WTC11 (cell line): ENCODE measurements at regions not wholly inside any gene's neighbourhood (a gene's known extent, or its start where the extent isn't known, plus 50 kb on each side); places are given as distances from the start of the nearest gene placed in this dataset.

ENCODE experiments used
- ATAC-seq: fragments of 200-7000 bp; cut with Tn5 transposase; 2 replicates; pipeline ENCODE4 v1.10.0; 2021; ENCODE audit warnings: mild to moderate bottlenecking, moderate library complexity
- CTCF ChIA-PET: fragments of 300-600 bp; sonication (Branson Sonifier 250); formaldehyde crosslinking; loops from one replicate; lab custom pipeline; 2021; ENCODE audit warnings: antibody characterized with exemption; lab: Charles Lee
- POLR2A ChIA-PET: fragments of 350-600 bp; sonication (Branson Sonifier 250); formaldehyde crosslinking; loops from one replicate; lab custom pipeline; 2021; ENCODE audit warnings: antibody characterized with exemption; lab: Charles Lee
- DNase-seq: peaks from one replicate; pipeline ENCODE4 v3.0.0; 2021; ENCODE audit warnings: low spot score
- H3K27ac Mint-ChIP-seq: 2 replicates; pipeline ENCODE4 v1.8.0; 2021; ENCODE audit warnings: mixed read lengths
- H3K27me3 Mint-ChIP-seq: 2 replicates; pipeline ENCODE4 v1.8.0; 2021; ENCODE audit warnings: low read depth, mild to moderate bottlenecking, moderate library complexity, mixed read lengths
- H3K36me3 Mint-ChIP-seq: 2 replicates; pipeline ENCODE4 v1.8.0; 2021; ENCODE audit warnings: mixed read lengths
- H3K4me1 Mint-ChIP-seq: 2 replicates; pipeline ENCODE4 v1.8.0; 2022; ENCODE audit warnings: mixed read lengths
- H3K4me3 Mint-ChIP-seq: 2 replicates; pipeline ENCODE4 v1.8.0; 2021; ENCODE audit warnings: mild to moderate bottlenecking, moderate library complexity, mixed read lengths
- H3K9me3 Mint-ChIP-seq: 2 replicates; pipeline ENCODE4 v1.8.0; 2021; ENCODE audit warnings: mixed read lengths
- AFF4 ChIP-seq: sonication (generic); formaldehyde crosslinking; IDR thresholded peaks from 2 replicates; pipeline ENCODE4 v1.8.1; 2023; ENCODE audit warnings: mild to moderate bottlenecking, missing genetic modification reagents, borderline replicate concordance
- ATF1 ChIP-seq: sonication (generic); formaldehyde crosslinking; IDR thresholded peaks from 2 replicates; pipeline ENCODE4 v1.8.1; 2023; ENCODE audit warnings: mild to moderate bottlenecking, moderate library complexity, missing genetic modification reagents
- E2F4 ChIP-seq: sonication (generic); formaldehyde crosslinking; IDR thresholded peaks from 2 replicates; pipeline ENCODE4 v1.8.1; 2022; ENCODE audit warnings: low read depth, mild to moderate bottlenecking, moderate library complexity, missing genetic modification reagents, borderline replicate concordance
- FOXK1 ChIP-seq: sonication (generic); formaldehyde crosslinking; IDR thresholded peaks from 2 replicates; pipeline ENCODE4 v1.8.0; 2022; ENCODE audit warnings: mild to moderate bottlenecking, moderate library complexity, missing genetic modification reagents
- FOXP1 ChIP-seq: sonication (generic); formaldehyde crosslinking; IDR thresholded peaks from 2 replicates; pipeline ENCODE4 v1.8.0; 2022; ENCODE audit warnings: missing genetic modification reagents, mild to moderate bottlenecking, moderate library complexity, borderline replicate concordance
- FOXP4 ChIP-seq: sonication (generic); formaldehyde crosslinking; IDR thresholded peaks from 2 replicates; pipeline ENCODE4 v1.8.0; 2022; ENCODE audit warnings: mild to moderate bottlenecking, missing genetic modification reagents
- GABPB1 ChIP-seq: sonication (generic); formaldehyde crosslinking; IDR thresholded peaks from 2 replicates; pipeline ENCODE4 v1.8.1; 2023; ENCODE audit warnings: mild to moderate bottlenecking, missing genetic modification reagents
- HMGXB4 ChIP-seq: sonication (generic); formaldehyde crosslinking; IDR thresholded peaks from 2 replicates; pipeline ENCODE4 v1.8.1; 2023; ENCODE audit warnings: mild to moderate bottlenecking, moderate library complexity, missing genetic modification reagents
- MLX ChIP-seq: sonication (generic); formaldehyde crosslinking; IDR thresholded peaks from 2 replicates; pipeline ENCODE4 v1.8.1; 2023; ENCODE audit warnings: mild to moderate bottlenecking, missing genetic modification reagents, moderate library complexity
- NFATC4 ChIP-seq: fragments of 250-450 bp; sonication (Bioruptor Pico); IDR thresholded peaks from 2 replicates; pipeline ENCODE4 v1.9.0; 2021; ENCODE audit warnings: mild to moderate bottlenecking
- NFE2L1 ChIP-seq: sonication (generic); formaldehyde crosslinking; IDR thresholded peaks from 2 replicates; pipeline ENCODE4 v1.8.1; 2023; ENCODE audit warnings: missing genetic modification reagents
- NFYB ChIP-seq: sonication (generic); formaldehyde crosslinking; conservative IDR thresholded peaks from 2 replicates; pipeline ENCODE4 v1.8.0; 2022; ENCODE audit warnings: low read depth, missing genetic modification reagents
- NR3C1 ChIP-seq: sonication (generic); formaldehyde crosslinking; conservative IDR thresholded peaks from 2 replicates; pipeline ENCODE4 v1.8.1; 2023; ENCODE audit warnings: low read depth, mild to moderate bottlenecking, missing genetic modification reagents
- RORB ChIP-seq: fragments of 250-450 bp; sonication (Bioruptor Pico); IDR thresholded peaks from 2 replicates; pipeline ENCODE4 v1.9.0; 2021; ENCODE audit warnings: mild to moderate bottlenecking
- ZBTB21 ChIP-seq: sonication (generic); formaldehyde crosslinking; IDR thresholded peaks from 2 replicates; pipeline ENCODE4 v1.8.1; 2023; ENCODE audit warnings: mild to moderate bottlenecking, missing genetic modification reagents, borderline replicate concordance
- ZNF121 ChIP-seq: sonication (generic); formaldehyde crosslinking; IDR thresholded peaks from 2 replicates; pipeline ENCODE4 v1.8.0; 2023; ENCODE audit warnings: missing genetic modification reagents
- ZNF317 ChIP-seq: sonication (generic); formaldehyde crosslinking; IDR thresholded peaks from 2 replicates; pipeline ENCODE4 v1.8.1; 2023; ENCODE audit warnings: low read depth, mild to moderate bottlenecking, moderate library complexity, missing genetic modification reagents, borderline replicate concordance
- ZNF416 ChIP-seq: fragments of 250-450 bp; sonication (Bioruptor Pico); IDR thresholded peaks from 2 replicates; pipeline ENCODE4 v1.9.0; 2021; ENCODE audit warnings: mild to moderate bottlenecking, inconsistent platforms
- TF ChIP-seq, protein P1 (sequence below): sonication (generic); formaldehyde crosslinking; IDR thresholded peaks from 2 replicates; pipeline ENCODE4 v1.8.1; 2022; ENCODE audit warnings: mild to moderate bottlenecking, moderate library complexity, missing genetic modification reagents
- TF ChIP-seq, protein P2 (sequence below): fragments of 250-450 bp; sonication (Bioruptor Pico); IDR thresholded peaks from 2 replicates; pipeline ENCODE4 v1.8.0; 2021; ENCODE audit warnings: mild to moderate bottlenecking
- TF ChIP-seq, protein P3 (sequence below): sonication (generic); formaldehyde crosslinking; IDR thresholded peaks from 2 replicates; pipeline ENCODE4 v1.8.0; 2023; ENCODE audit warnings: mild to moderate bottlenecking, missing genetic modification reagents

- ATAC-seq (peak; percentile 65), DNase-seq (no peak)
- no peak overlapping the region for H3K27ac Mint-ChIP-seq
- H3K9me3 Mint-ChIP-seq: no peaks in the 10 kb centered on the region
- ChIA-PET POLR2A (no interaction called here), CTCF (no interaction called here)
- no peak for TF ChIP-seq FOXP4 (CRISPR knock-in tag)
- no peak for TF ChIP-seq NFATC4 (CRISPR knock-in tag)
- H3K36me3 Mint-ChIP-seq: no peaks in the 10 kb centered on the region
- no peak overlapping the region for H3K4me3 Mint-ChIP-seq
- peaks cover 2% of the 10 kb centered on the region; the same call in 1 of the 2 replicates for H3K4me1 Mint-ChIP-seq
- H3K27me3 Mint-ChIP-seq: no peaks in the 10 kb centered on the region
These were observed 547.5 kb downstream of the NLGN4X start for GRCh38 chrX:5681159-5681558.

- POLR2A ChIA-PET: no interaction called here
- no peak for ATAC-seq
- Mint-ChIP-seq H3K27me3 (no peaks in the 10 kb centered on the region), H3K9me3 (peaks cover 4% of the 10 kb centered on the region), H3K36me3 (peaks cover 4% of the 10 kb centered on the region), H3K27ac (no peak overlapping the region), H3K4me3 (no peak overlapping the region), H3K4me1 (no peaks in the 10 kb centered on the region)
- CTCF ChIA-PET: no interaction called here
- no peak for DNase-seq
- TF ChIP-seq, protein P1, sequence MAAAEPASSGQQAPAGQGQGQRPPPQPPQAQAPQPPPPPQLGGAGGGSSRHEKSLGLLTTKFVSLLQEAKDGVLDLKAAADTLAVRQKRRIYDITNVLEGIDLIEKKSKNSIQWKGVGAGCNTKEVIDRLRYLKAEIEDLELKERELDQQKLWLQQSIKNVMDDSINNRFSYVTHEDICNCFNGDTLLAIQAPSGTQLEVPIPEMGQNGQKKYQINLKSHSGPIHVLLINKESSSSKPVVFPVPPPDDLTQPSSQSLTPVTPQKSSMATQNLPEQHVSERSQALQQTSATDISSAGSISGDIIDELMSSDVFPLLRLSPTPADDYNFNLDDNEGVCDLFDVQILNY (CRISPR knock-in tag): no peak
- TF ChIP-seq ZNF317 (CRISPR knock-in tag): no peak
- no peak for TF ChIP-seq HMGXB4 (CRISPR knock-in tag)
- TF ChIP-seq ATF1 (CRISPR knock-in tag): no peak
- TF ChIP-seq NR3C1: no peak
- TF ChIP-seq RORB: no peak
- no peak for TF ChIP-seq ZBTB21
- TF ChIP-seq NFYB (CRISPR knock-in tag): no peak
- TF ChIP-seq AFF4: no peak
- no peak for TF ChIP-seq ZNF121
- TF ChIP-seq FOXP1 (CRISPR knock-in tag): no peak
- TF ChIP-seq, protein P2, sequence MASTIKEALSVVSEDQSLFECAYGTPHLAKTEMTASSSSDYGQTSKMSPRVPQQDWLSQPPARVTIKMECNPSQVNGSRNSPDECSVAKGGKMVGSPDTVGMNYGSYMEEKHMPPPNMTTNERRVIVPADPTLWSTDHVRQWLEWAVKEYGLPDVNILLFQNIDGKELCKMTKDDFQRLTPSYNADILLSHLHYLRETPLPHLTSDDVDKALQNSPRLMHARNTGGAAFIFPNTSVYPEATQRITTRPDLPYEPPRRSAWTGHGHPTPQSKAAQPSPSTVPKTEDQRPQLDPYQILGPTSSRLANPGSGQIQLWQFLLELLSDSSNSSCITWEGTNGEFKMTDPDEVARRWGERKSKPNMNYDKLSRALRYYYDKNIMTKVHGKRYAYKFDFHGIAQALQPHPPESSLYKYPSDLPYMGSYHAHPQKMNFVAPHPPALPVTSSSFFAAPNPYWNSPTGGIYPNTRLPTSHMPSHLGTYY (CRISPR knock-in tag): no peak
- no peak for TF ChIP-seq NFE2L1 (CRISPR knock-in tag)
- no peak for TF ChIP-seq FOXK1 (CRISPR knock-in tag)
- TF ChIP-seq MLX (CRISPR knock-in tag): no peak
- TF ChIP-seq GABPB1 (CRISPR knock-in tag): no peak
- TF ChIP-seq ZNF416 (CRISPR knock-in tag): no peak
- TF ChIP-seq, protein P3, sequence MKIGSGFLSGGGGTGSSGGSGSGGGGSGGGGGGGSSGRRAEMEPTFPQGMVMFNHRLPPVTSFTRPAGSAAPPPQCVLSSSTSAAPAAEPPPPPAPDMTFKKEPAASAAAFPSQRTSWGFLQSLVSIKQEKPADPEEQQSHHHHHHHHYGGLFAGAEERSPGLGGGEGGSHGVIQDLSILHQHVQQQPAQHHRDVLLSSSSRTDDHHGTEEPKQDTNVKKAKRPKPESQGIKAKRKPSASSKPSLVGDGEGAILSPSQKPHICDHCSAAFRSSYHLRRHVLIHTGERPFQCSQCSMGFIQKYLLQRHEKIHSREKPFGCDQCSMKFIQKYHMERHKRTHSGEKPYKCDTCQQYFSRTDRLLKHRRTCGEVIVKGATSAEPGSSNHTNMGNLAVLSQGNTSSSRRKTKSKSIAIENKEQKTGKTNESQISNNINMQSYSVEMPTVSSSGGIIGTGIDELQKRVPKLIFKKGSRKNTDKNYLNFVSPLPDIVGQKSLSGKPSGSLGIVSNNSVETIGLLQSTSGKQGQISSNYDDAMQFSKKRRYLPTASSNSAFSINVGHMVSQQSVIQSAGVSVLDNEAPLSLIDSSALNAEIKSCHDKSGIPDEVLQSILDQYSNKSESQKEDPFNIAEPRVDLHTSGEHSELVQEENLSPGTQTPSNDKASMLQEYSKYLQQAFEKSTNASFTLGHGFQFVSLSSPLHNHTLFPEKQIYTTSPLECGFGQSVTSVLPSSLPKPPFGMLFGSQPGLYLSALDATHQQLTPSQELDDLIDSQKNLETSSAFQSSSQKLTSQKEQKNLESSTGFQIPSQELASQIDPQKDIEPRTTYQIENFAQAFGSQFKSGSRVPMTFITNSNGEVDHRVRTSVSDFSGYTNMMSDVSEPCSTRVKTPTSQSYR: no peak
- TF ChIP-seq E2F4 (CRISPR knock-in tag): no peak
These were observed 554.6 kb downstream of the NLGN4X start for GRCh38 chrX:5674036-5674435.
